ENCODE measurements at regions not wholly inside any gene's neighbourhood (a gene's known extent, or its start where the extent isn't known, plus 50 kb on each side); places are given as distances from the start of the nearest gene placed in this dataset.

- no peak for TF ChIP-seq CTCF (IDR thresholded peaks at IDR 0.05)
- POLR2A ChIA-PET: no interaction called here
- intact Hi-C loops (cut with micrococcal nuclease): no loop called here
- CTCF ChIA-PET: no interaction called here
- Mint-ChIP-seq H3K27ac (no peak overlapping the region), H3K9me3 (peaks cover 6% of the 10 kb centered on the region), H3K4me3 (no peak overlapping the region), H3K27me3 (no peaks in the 10 kb centered on the region), H3K36me3 (ENCODE audit: low read depth) (no peaks in the 10 kb centered on the region), H3K4me1 (ENCODE audit: low read depth) (no peaks in the 10 kb centered on the region)
- ATAC-seq (no peak), DNase-seq (no peak)
These were observed 257.4 kb downstream of the ASXL3 start for GRCh38 chr18:33835419-33835818.

- H3K27ac Mint-ChIP-seq: no peak overlapping the region
These were observed 255.8 kb downstream of the ASXL3 start for GRCh38 chr18:33833842-33834241.

GRCh38 chr18:33831424-33831823, 253.4 kb downstream of the ASXL3 start:
- no peak overlapping the region for H3K27ac Mint-ChIP-seq
- intact Hi-C loops (cut with micrococcal nuclease): no loop called here
- ChIA-PET CTCF (interaction anchor here (1.4 kb wide), 1 partner anchor 11 kb away, joined by 4 read pairs; no protein-coding TSS in a partner anchor), POLR2A (no interaction called here)
- no peak for DNase-seq
- no peak for ATAC-seq
- H3K4me1 Mint-ChIP-seq (ENCODE audit: low read depth): no peaks in the 10 kb centered on the region
- H3K36me3 Mint-ChIP-seq (ENCODE audit: low read depth): no peaks in the 10 kb centered on the region
- peaks cover 6% of the 10 kb centered on the region for H3K9me3 Mint-ChIP-seq
- TF ChIP-seq CTCF (IDR thresholded peaks at IDR 0.05): no peak
- H3K4me3 Mint-ChIP-seq: no peak overlapping the region
- H3K27me3 Mint-ChIP-seq: no peaks in the 10 kb centered on the region

More at GRCh38 chr18:33833842-33834241, 255.8 kb downstream of the ASXL3 start:
- no peak for TF ChIP-seq CTCF (IDR thresholded peaks at IDR 0.05)
- ChIA-PET POLR2A (interaction anchor here (0.6 kb wide), 1 partner anchor 229 kb away, joined by 3 read pairs; no protein-coding TSS in a partner anchor), CTCF (no interaction called here)
- Mint-ChIP-seq H3K9me3 (peaks cover 6% of the 10 kb centered on the region), H3K4me1 (ENCODE audit: low read depth) (no peaks in the 10 kb centered on the region), H3K4me3 (no peak overlapping the region), H3K27me3 (no peaks in the 10 kb centered on the region), H3K36me3 (ENCODE audit: low read depth) (no peaks in the 10 kb centered on the region)
- intact Hi-C loops (cut with micrococcal nuclease): no loop called here
- no peak for DNase-seq
- ATAC-seq: no peak

- DNase-seq: no peak
- no peak for TF ChIP-seq CTCF (IDR thresholded peaks at IDR 0.05)
- no peak for ATAC-seq
- ChIA-PET CTCF (interaction anchor here (1.4 kb wide), 1 partner anchor 12 kb away, joined by 4 read pairs; no protein-coding TSS in a partner anchor), POLR2A (no interaction called here)
- H3K27me3 Mint-ChIP-seq: no peaks in the 10 kb centered on the region
- no peaks in the 10 kb centered on the region for H3K36me3 Mint-ChIP-seq (ENCODE audit: low read depth)
- H3K4me1 Mint-ChIP-seq (ENCODE audit: low read depth): no peaks in the 10 kb centered on the region
- intact Hi-C loops (cut with micrococcal nuclease): no loop called here
- peaks cover 6% of the 10 kb centered on the region for H3K9me3 Mint-ChIP-seq
- no peak overlapping the region for H3K27ac Mint-ChIP-seq
- H3K4me3 Mint-ChIP-seq: no peak overlapping the region
These were observed 252.2 kb downstream of the ASXL3 start for GRCh38 chr18:33830213-33830612.

GRCh38 chr18:33828949-33829348, 250.9 kb downstream of the ASXL3 start:
- H3K27me3 Mint-ChIP-seq: no peaks in the 10 kb centered on the region
- H3K4me3 Mint-ChIP-seq: no peak overlapping the region
- H3K27ac Mint-ChIP-seq: no peak overlapping the region
- ChIA-PET CTCF (interaction anchor here (0.9 kb wide), 1 partner anchor 10 kb away, joined by 3 read pairs; no protein-coding TSS in a partner anchor), POLR2A (no interaction called here)
- no peaks in the 10 kb centered on the region for H3K36me3 Mint-ChIP-seq (ENCODE audit: low read depth)
- DNase-seq (no peak), ATAC-seq (no peak)
- H3K9me3 Mint-ChIP-seq: peaks cover 9% of the 10 kb centered on the region
- no peak for TF ChIP-seq CTCF (IDR thresholded peaks at IDR 0.05)
- intact Hi-C loops (cut with micrococcal nuclease): no loop called here
- no peaks in the 10 kb centered on the region for H3K4me1 Mint-ChIP-seq (ENCODE audit: low read depth)
